ENCODE measurements at regions not wholly inside any gene's neighbourhood (a gene's known extent, or its start where the extent isn't known, plus 50 kb on each side); places are given as distances from the start of the nearest gene placed in this dataset.

- DNase-seq, result no peak
- no peak overlapping the region for H3K27ac ChIP-seq
These were observed 75.8 kb upstream of the ZEB2 start for GRCh38 chr2:144595686-144596072.

GRCh38 chr2:144595279-144595678 lies 75.4 kb upstream of the ZEB2 start:
- Histone ChIP-seq H3K4me1 (no peaks in the 10 kb centered on the region), H3K9me3 (no peaks in the 10 kb centered on the region), H3K36me3 (no peaks in the 10 kb centered on the region), H3K27ac (no peak overlapping the region), H3K27me3 (no peaks in the 10 kb centered on the region), H3K4me3 (no peak overlapping the region)
- TF ChIP-seq POLR2A (IDR thresholded peaks at IDR 0.05), result no peak
- no peak for TF ChIP-seq CTCF (IDR thresholded peaks at IDR 0.05)
- no peak for DNase-seq

More at GRCh38 chr2:144595686-144596072, 75.8 kb upstream of the ZEB2 start:
- TF ChIP-seq POLR2A (IDR thresholded peaks at IDR 0.05) (no peak), CTCF (IDR thresholded peaks at IDR 0.05) (no peak)
- Histone ChIP-seq H3K27me3 (no peaks in the 10 kb centered on the region), H3K36me3 (no peaks in the 10 kb centered on the region), H3K9me3 (no peaks in the 10 kb centered on the region), H3K4me3 (no peak overlapping the region), H3K4me1 (no peaks in the 10 kb centered on the region)

- Histone ChIP-seq H3K9me3 (no peaks in the 10 kb centered on the region), H3K27me3 (no peaks in the 10 kb centered on the region), H3K27ac (no peak overlapping the region), H3K4me1 (no peaks in the 10 kb centered on the region), H3K36me3 (no peaks in the 10 kb centered on the region), H3K4me3 (no peak overlapping the region)
- DNase-seq, result no peak
- no peak for TF ChIP-seq CTCF (IDR thresholded peaks at IDR 0.05)
- no peak for TF ChIP-seq POLR2A (IDR thresholded peaks at IDR 0.05)
These were observed 73.9 kb upstream of the ZEB2 start for GRCh38 chr2:144593803-144594202.

- H3K9me3 ChIP-seq, result no peaks in the 10 kb centered on the region
- TF ChIP-seq POLR2A (IDR thresholded peaks at IDR 0.05) (no peak), CTCF (IDR thresholded peaks at IDR 0.05) (no peak)
- no peak overlapping the region for H3K27ac ChIP-seq
- H3K27me3 ChIP-seq, result no peaks in the 10 kb centered on the region
- H3K4me1 ChIP-seq, result no peaks in the 10 kb centered on the region
- no peak overlapping the region for H3K4me3 ChIP-seq
- DNase-seq, result no peak
- no peaks in the 10 kb centered on the region for H3K36me3 ChIP-seq
These were observed 72.8 kb upstream of the ZEB2 start for GRCh38 chr2:144592500-144593256.

GRCh38 chr2:144587306-144587705 lies 67.4 kb upstream of the ZEB2 start:
- Histone ChIP-seq H3K27ac (no peak overlapping the region), H3K4me1 (no peaks in the 10 kb centered on the region), H3K9me3 (no peaks in the 10 kb centered on the region), H3K27me3 (no peaks in the 10 kb centered on the region), H3K36me3 (no peaks in the 10 kb centered on the region), H3K4me3 (no peak overlapping the region)
- no peak for TF ChIP-seq POLR2A (IDR thresholded peaks at IDR 0.05)
- no peak for TF ChIP-seq CTCF (IDR thresholded peaks at IDR 0.05)
- no peak for DNase-seq

Measured in Peyer's patch (tissue), 4 donors.